GM23248 (cell line): ENCODE measurements at regions not wholly inside any gene's neighbourhood (a gene's known extent, or its start where the extent isn't known, plus 50 kb on each side); places are given as distances from the start of the nearest gene placed in this dataset.
"Not testable (repeated sequence)": the region's sequence is repeated elsewhere in the genome, so short reads cannot be mapped to it uniquely, and the experiment has no call there.

Experiments used
- DNase-seq: peaks from one replicate; pipeline ENCODE4 v3.0.0-alpha.2; 2015
- H2AFZ ChIP-seq: fragments of 200-600 bp; sonication (generic); 2 replicates; pipeline ENCODE4 v1.6.1; 2016; ENCODE audit warnings: antibody characterized with exemption
- H3F3A ChIP-seq: fragments of 200-600 bp; sonication (generic); 2 replicates; pipeline ENCODE4 v1.6.1; 2016; ENCODE audit warnings: mild to moderate bottlenecking, antibody characterized with exemption, mixed run types; ENCODE audit not compliant: insufficient read depth
- H3K27ac ChIP-seq: fragments of 200-600 bp; sonication (generic); 2 replicates; pipeline ENCODE4 v1.5.1; 2016; ENCODE audit warnings: mild to moderate bottlenecking
- H3K27me3 ChIP-seq: fragments of 200-600 bp; sonication (generic); replicated peaks from 2 replicates; pipeline ENCODE4 v1.6.1; 2016; ENCODE audit warnings: mild to moderate bottlenecking; ENCODE audit not compliant: insufficient read depth
- H3K36me3 ChIP-seq: fragments of 200-600 bp; sonication (generic); 2 replicates; pipeline ENCODE4 v1.6.1; 2016; ENCODE audit warnings: low read depth, mild to moderate bottlenecking
- H3K4me1 ChIP-seq: fragments of 200-600 bp; sonication (generic); 2 replicates; pipeline ENCODE4 v1.6.1; 2016; ENCODE audit warnings: mild to moderate bottlenecking; ENCODE audit not compliant: insufficient read depth
- H3K4me2 ChIP-seq: fragments of 200-600 bp; sonication (generic); one replicate; pipeline ENCODE4 v1.6.1; 2016; ENCODE audit warnings: mild to moderate bottlenecking; ENCODE audit not compliant: unreplicated experiment
- H3K4me3 ChIP-seq: fragments of 200-600 bp; sonication (generic); 2 replicates; pipeline ENCODE4 v1.5.1; 2016; ENCODE audit warnings: mild to moderate bottlenecking
- H3K79me2 ChIP-seq: fragments of 200-600 bp; sonication (generic); 2 replicates; pipeline ENCODE4 v1.6.1; 2016; ENCODE audit warnings: mild to moderate bottlenecking; ENCODE audit not compliant: insufficient read depth
- H3K9ac ChIP-seq: fragments of 200-600 bp; sonication (generic); 2 replicates; pipeline ENCODE4 v1.6.1; 2016; ENCODE audit warnings: mild to moderate bottlenecking
- H3K9me2 ChIP-seq: fragments of 200-600 bp; sonication (generic); 2 replicates; pipeline ENCODE4 v1.6.1; 2016; ENCODE audit warnings: mixed run types, mild to moderate bottlenecking, moderate library complexity; ENCODE audit not compliant: insufficient read depth
- H3K9me3 ChIP-seq: fragments of 200-600 bp; sonication (generic); one replicate; pipeline ENCODE4 v1.6.1; 2017; ENCODE audit warnings: low read depth
- H4K20me1 ChIP-seq: fragments of 200-600 bp; sonication (generic); 2 replicates; pipeline ENCODE4 v1.6.0; 2016; ENCODE audit not compliant: insufficient read depth
- EZH2 ChIP-seq: fragments of 200-600 bp; sonication (generic); IDR thresholded peaks from 2 replicates; pipeline ENCODE4 v1.6.1; 2018; ENCODE audit warnings: antibody characterized with exemption, mild to moderate bottlenecking; ENCODE audit not compliant: insufficient read depth, poor library complexity, severe bottlenecking
- EZH2phosphoT487 ChIP-seq: fragments of 200-600 bp; sonication (generic); IDR thresholded peaks from 2 replicates; pipeline ENCODE4 v1.6.1; 2018; ENCODE audit warnings: antibody characterized with exemption, moderate library complexity, mild to moderate bottlenecking, low read depth; ENCODE audit not compliant: insufficient read depth
- WGBS, 2 experiments: methylation state at CpG; one replicate each; pipeline ENCODE4 v1.1.6; 2015 to 2017; ENCODE audit warnings: low lambda C conversion rate in 2 of 2, low coverage in 1 of 2; ENCODE audit errors: missing lambda C conversion rate in 2 of 2; 5-methylcytosine and 5-hydroxymethylcytosine counted together
- in situ Hi-C: fragments of 300-500 bp; cut with MboI; formaldehyde crosslinking; loops from 2 replicates; pipeline ENCODE4 v1.15.0; 2020

DNA sequence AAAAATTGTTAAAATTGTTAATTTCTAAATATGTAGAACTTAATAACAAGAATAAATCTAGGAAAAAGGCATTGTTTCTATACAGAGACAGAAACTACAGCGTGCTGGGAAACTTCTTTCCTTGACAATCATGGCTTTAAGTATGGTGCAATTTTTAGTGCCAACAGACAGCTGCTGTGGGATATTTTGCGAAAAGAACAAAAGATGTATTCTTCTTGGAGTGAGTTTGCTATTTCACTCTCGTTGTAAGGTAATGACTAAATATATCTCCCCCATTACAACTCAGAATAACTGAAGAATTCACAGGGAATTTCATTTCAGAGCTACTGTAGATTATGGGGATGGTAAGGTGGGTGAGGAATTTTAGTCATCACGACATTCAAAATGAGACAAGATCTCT, 2055.0 kb upstream of the ACO1 start:
- no peaks in the 10 kb centered on the region for H3K9me3 ChIP-seq
- no peak for DNase-seq
- H3K4me1 ChIP-seq = no peaks in the 10 kb centered on the region
- in situ Hi-C loops = no loop called here
- no peaks in the 10 kb centered on the region for H3K27me3 ChIP-seq
- TF ChIP-seq EZH2phosphoT487 = no peak
- TF ChIP-seq EZH2 = no peak
- no peaks in the 10 kb centered on the region for H3K9me2 ChIP-seq
- no peak overlapping the region for H3K27ac ChIP-seq
- no peak overlapping the region for H3K4me2 ChIP-seq
- H3K4me3 ChIP-seq = no peak overlapping the region
- no peaks in the 10 kb centered on the region for H4K20me1 ChIP-seq
- no peaks in the 10 kb centered on the region for H3K79me2 ChIP-seq
- 12 to 14% methylated on average over 4 of the region's 4 CpGs for WGBS, 2 experiments
- no peak overlapping the region for H3K9ac ChIP-seq
- H3F3A ChIP-seq = no peaks in the 10 kb centered on the region
- H2AFZ ChIP-seq = no peak overlapping the region
- no peaks in the 10 kb centered on the region for H3K36me3 ChIP-seq

DNA sequence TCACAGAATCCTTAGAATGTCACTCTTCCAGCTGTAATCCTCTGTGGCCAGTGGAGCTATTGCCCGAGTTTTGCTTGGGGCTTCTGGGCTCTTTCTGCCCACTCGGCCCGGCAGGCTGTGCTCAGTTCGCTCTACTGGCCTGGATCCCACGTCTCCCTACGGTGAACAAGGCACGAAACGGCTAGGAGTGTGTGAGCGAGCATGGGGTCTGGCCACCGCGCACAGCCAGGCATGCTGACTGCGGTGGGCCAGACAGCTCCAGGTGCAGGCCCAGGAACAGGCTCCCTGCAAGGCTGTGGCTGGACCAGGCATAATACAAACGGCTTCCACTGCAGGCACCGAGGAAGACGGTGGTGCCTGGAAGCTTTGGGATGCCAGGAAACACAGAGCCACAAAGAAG, 2035.5 kb upstream of the ACO1 start:
- Histone ChIP-seq H3K36me3 (no peaks in the 10 kb centered on the region), H3K27me3 (no peaks in the 10 kb centered on the region), H4K20me1 (no peaks in the 10 kb centered on the region), H3K79me2 (no peaks in the 10 kb centered on the region), H2AFZ (no peak overlapping the region), H3K9me3 (no peaks in the 10 kb centered on the region), H3K9ac (no peak overlapping the region), H3F3A (no peaks in the 10 kb centered on the region), H3K9me2 (no peaks in the 10 kb centered on the region), H3K4me2 (no peak overlapping the region), H3K4me3 (no peak overlapping the region), H3K4me1 (no peaks in the 10 kb centered on the region), H3K27ac (no peak overlapping the region)
- DNase-seq = no peak
- 46 to 49% methylated on average over 15 of the region's 15 CpGs for WGBS, 2 experiments
- no peak for TF ChIP-seq EZH2phosphoT487
- in situ Hi-C loops = no loop called here

DNA sequence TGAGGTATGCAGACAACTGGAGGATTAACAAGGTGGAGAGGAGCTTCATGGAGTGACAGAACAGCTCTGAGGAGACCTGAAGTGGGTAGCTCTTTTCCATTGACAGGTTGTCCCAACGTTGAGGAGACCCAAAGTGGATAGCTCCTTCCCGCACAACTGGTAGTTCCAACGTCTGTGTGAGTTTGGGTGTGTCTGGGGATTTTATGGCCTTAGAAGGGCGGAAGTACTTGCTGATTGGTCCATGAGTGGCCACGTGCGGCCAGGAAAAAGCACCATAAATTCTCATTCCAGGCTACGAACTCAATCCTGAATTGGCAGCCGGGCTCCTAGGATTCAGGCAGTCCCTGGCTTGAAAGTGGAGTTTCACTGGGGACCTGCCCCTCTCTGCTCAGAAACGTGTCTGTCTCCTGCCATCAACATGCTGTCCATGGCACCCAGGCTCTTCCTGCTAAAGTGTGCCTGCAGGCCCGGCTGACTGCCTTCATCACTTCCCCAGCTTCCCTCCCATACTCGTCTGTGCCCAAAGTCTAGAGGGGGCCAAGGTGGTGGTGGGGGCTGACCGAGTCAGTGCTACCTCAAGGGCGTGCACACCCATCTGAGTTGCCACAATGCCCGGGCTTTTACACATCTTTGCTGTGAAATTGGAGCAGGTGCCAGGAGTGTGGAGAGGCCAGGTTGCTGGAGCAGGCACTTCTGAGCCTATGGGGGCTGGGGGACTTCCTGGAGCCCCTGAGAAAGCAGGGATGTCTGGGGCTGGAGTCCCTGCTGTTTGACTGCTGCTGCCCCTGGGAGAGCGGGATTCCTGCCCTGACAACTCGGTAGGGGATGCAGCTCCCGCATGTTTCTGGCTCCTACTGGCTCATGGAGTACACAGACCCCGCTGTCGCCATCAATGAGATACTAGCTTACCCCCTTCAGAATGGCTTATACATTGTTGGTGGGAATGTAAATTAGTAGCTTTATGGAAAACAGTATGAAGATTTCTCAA, 2034.6 kb upstream of the ACO1 start:
- no peaks in the 10 kb centered on the region for H3K79me2 ChIP-seq
- no peak overlapping the region for H3K4me3 ChIP-seq
- in situ Hi-C loops = no loop called here
- TF ChIP-seq EZH2phosphoT487 = no peak
- no peak for TF ChIP-seq EZH2
- H3K27ac ChIP-seq = no peak overlapping the region
- H3K4me2 ChIP-seq = no peak overlapping the region
- no peak overlapping the region for H2AFZ ChIP-seq
- no peaks in the 10 kb centered on the region for H4K20me1 ChIP-seq
- 42 to 47% methylated on average over 19 of the region's 19 CpGs for WGBS, 2 experiments
- no peaks in the 10 kb centered on the region for H3K9me2 ChIP-seq
- no peak for DNase-seq
- no peak overlapping the region for H3K9ac ChIP-seq
- H3F3A ChIP-seq = no peaks in the 10 kb centered on the region
- no peaks in the 10 kb centered on the region for H3K27me3 ChIP-seq
- H3K36me3 ChIP-seq = no peaks in the 10 kb centered on the region
- H3K4me1 ChIP-seq = no peaks in the 10 kb centered on the region
- no peaks in the 10 kb centered on the region for H3K9me3 ChIP-seq

DNA sequence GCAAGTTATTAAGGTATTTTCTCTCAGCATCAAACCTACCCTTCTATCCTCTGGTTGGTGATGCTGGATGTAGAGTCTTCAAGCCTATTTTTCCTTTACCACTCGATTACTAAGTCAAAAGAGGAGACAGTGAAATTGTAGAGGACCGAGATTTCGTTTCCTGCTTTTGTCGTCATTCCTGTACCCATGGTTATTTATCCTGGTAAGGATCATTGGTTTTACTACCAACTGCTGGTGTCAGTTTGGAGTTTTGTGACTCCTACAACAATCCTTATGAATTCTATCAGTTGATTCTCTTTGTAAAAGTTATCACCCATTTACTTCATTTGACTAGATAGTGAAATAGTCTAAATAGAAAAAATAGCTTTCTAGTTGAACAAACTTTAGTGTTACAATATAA, 2028.2 kb upstream of the ACO1 start:
- Histone ChIP-seq H3K79me2 (no peaks in the 10 kb centered on the region), H2AFZ (no peak overlapping the region), H3F3A (no peaks in the 10 kb centered on the region), H3K4me3 (no peak overlapping the region), H3K9me3 (no peaks in the 10 kb centered on the region), H3K36me3 (no peaks in the 10 kb centered on the region), H3K9me2 (no peaks in the 10 kb centered on the region), H4K20me1 (no peaks in the 10 kb centered on the region), H3K27ac (no peak overlapping the region), H3K4me1 (no peaks in the 10 kb centered on the region), H3K27me3 (no peaks in the 10 kb centered on the region), H3K9ac (no peak overlapping the region), H3K4me2 (no peak overlapping the region)
- DNase-seq = no peak
- WGBS, 2 experiments = 28% methylated on average over 4 of the region's 4 CpGs
- no peak for TF ChIP-seq EZH2
- in situ Hi-C loops = no loop called here

DNA sequence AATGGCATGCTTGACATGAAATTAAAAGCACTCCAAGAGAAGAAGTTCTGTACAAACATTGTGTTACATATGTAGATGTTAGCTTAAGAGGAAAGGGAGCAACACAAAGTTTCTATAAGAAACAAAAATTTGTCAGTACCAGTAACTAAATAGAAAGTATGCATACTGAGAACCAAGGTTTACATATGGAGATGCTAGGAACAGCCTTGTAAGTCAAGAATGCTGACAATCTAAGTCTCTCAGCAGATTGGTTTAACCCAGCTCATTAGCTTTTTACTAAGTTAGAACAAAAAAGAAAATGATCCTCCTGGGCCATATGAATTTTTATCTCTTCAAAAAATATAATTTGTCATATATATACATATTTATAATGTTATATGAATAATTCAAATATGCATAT, 2022.1 kb upstream of the ACO1 start:
- Histone ChIP-seq H2AFZ (no peak overlapping the region), H3K79me2 (no peaks in the 10 kb centered on the region), H3K4me2 (no peak overlapping the region), H3K9ac (no peak overlapping the region), H3K27ac (no peak overlapping the region), H4K20me1 (no peaks in the 10 kb centered on the region), H3F3A (no peaks in the 10 kb centered on the region), H3K4me3 (no peak overlapping the region), H3K36me3 (no peaks in the 10 kb centered on the region), H3K9me3 (no peaks in the 10 kb centered on the region), H3K9me2 (no peaks in the 10 kb centered on the region), H3K27me3 (no peaks in the 10 kb centered on the region), H3K4me1 (no peaks in the 10 kb centered on the region)
- in situ Hi-C loops = no loop called here
- TF ChIP-seq EZH2phosphoT487 (no peak), EZH2 (no peak)
- DNase-seq = no peak

DNA sequence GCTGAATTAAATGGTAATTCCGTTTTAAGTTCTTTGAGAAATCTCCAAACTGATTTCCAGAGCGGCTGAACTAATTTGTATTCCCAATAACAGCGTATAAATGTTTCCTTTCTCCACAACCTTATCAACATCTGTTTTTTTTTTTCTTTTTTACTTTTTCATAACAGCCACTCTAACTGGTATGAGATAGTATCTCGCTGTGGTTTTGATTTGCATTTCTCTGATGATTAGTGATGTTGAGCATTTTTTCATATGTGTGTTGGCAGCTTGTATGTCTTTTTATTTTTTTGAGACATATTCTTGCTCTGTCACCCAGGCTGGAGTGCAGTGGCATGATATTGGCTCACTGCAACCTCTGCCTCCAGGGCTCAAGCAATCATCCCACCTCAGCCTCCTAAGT, 2018.3 kb upstream of the ACO1 start:
- in situ Hi-C loops, H3K9ac ChIP-seq, H3K36me3 ChIP-seq, H3K9me3 ChIP-seq, H4K20me1 ChIP-seq, H2AFZ ChIP-seq, DNase-seq, H3K4me2 ChIP-seq, H3K4me3 ChIP-seq, H3K9me2 ChIP-seq, H3K27ac ChIP-seq, H3F3A ChIP-seq, H3K27me3 ChIP-seq, H3K4me1 ChIP-seq, H3K79me2 ChIP-seq: not testable (repeated sequence)
- WGBS, 2 experiments = 22 to 34% methylated on average over 4 of the region's 4 CpGs
